ENCODE measurements at regions not wholly inside any gene's neighbourhood (a gene's known extent, or its start where the extent isn't known, plus 50 kb on each side); places are given as distances from the start of the nearest gene placed in this dataset.

- no peak for DNase-seq (ENCODE audit: low spot score)
- no peak for TF ChIP-seq CTCF (IDR thresholded peaks at IDR 0.05; ENCODE audit: extremely low read depth, insufficient read depth, missing control alignments)
- in situ Hi-C loops (cut with MboI; ENCODE audit: low pct_unique_long_range_greater_than_20kb, low sequenced_read_pairs, unreplicated experiment), result no loop called here
These were observed 668.2 kb upstream of the MARCKS start for GRCh38 chr6:113188962-113189361.

GRCh38 chr6:113190170-113190569, 667.0 kb upstream of the MARCKS start:
- DNase-seq (ENCODE audit: low spot score), result no peak
- TF ChIP-seq CTCF (IDR thresholded peaks at IDR 0.05; ENCODE audit: extremely low read depth, insufficient read depth, missing control alignments), result no peak
- in situ Hi-C loops (cut with MboI; ENCODE audit: low pct_unique_long_range_greater_than_20kb, low sequenced_read_pairs, unreplicated experiment), result no loop called here

- no peak for TF ChIP-seq CTCF (IDR thresholded peaks at IDR 0.05; ENCODE audit: extremely low read depth, insufficient read depth, missing control alignments)
- in situ Hi-C loops (cut with MboI; ENCODE audit: low pct_unique_long_range_greater_than_20kb, low sequenced_read_pairs, unreplicated experiment), result no loop called here
These were observed 663.1 kb upstream of the MARCKS start for GRCh38 chr6:113194090-113194489.

GRCh38 chr6:113202852-113203714, 654.1 kb upstream of the MARCKS start:
- no peak for DNase-seq (ENCODE audit: low spot score)
- in situ Hi-C loops (cut with MboI; ENCODE audit: low pct_unique_long_range_greater_than_20kb, low sequenced_read_pairs, unreplicated experiment), result no loop called here
- TF ChIP-seq CTCF (IDR thresholded peaks at IDR 0.05; ENCODE audit: extremely low read depth, insufficient read depth, missing control alignments), result no peak

More at GRCh38 chr6:113194090-113194489, 663.1 kb upstream of the MARCKS start:
- no peak for DNase-seq (ENCODE audit: low spot score)

GRCh38 chr6:113203715-113204110, 653.4 kb upstream of the MARCKS start:
- in situ Hi-C loops (cut with MboI; ENCODE audit: low pct_unique_long_range_greater_than_20kb, low sequenced_read_pairs, unreplicated experiment), result no loop called here
- no peak for DNase-seq (ENCODE audit: low spot score)
- TF ChIP-seq CTCF (IDR thresholded peaks at IDR 0.05; ENCODE audit: extremely low read depth, insufficient read depth, missing control alignments), result no peak

- DNase-seq (ENCODE audit: low spot score), result no peak
- in situ Hi-C loops (cut with MboI; ENCODE audit: low pct_unique_long_range_greater_than_20kb, low sequenced_read_pairs, unreplicated experiment), result no loop called here
- TF ChIP-seq CTCF (IDR thresholded peaks at IDR 0.05; ENCODE audit: extremely low read depth, insufficient read depth, missing control alignments), result no peak
These were observed 651.6 kb upstream of the MARCKS start for GRCh38 chr6:113205553-113205952.
